ENCODE measurements at regions not wholly inside any gene's neighbourhood (a gene's known extent, or its start where the extent isn't known, plus 50 kb on each side); places are given as distances from the start of the nearest gene placed in this dataset.

DNA sequence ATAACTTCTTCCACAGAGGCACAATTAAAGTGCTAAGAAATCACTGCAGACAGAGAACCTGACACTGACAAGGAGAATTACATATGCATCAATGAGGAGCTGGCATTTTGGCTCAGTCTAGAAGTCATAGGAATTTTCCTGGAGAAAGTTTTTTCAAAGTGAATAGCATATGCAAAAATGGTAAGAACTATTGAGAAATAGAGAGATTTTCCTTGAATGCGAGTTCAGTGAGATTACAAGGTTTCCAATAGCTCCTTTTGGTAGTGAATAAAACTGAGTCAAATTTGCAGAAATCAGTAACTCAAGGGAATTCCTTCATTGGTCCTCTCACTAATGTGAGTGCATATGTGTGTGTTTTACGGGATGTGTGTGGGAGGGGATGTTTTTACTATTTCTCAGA lies 557.5 kb downstream of the PPARGC1A start:
- CTCF ChIA-PET, result interaction anchor here (1.1 to 3.0 kb wide), 3 partner anchors 9 to 42 kb away, joined by 3 to 13 read pairs (median 4); no protein-coding TSS in a partner anchor

DNA sequence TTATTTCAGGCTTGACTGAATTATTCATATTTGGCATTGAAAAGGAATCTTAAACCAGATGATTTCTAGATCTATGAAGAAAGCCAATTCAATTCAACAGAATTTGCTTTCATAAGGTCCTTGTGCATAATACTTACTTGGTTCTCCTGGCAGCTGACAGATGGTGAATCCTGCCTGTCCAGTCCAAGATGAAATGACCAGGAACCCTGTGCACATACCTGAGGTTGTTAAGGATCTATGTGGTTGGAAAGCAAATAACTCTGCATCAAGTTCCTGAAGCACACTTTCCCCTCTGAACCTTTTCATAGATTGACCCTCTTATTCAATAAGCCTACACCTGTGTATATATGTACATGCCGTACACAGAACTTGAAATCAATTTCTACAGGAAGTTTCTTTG lies 562.7 kb downstream of the PPARGC1A start:
- no peak for DNase-seq (ENCODE audit: extremely low spot score)
- ChIA-PET POLR2A (no interaction called here), CTCF (no interaction called here)
- TF ChIP-seq, protein P1, sequence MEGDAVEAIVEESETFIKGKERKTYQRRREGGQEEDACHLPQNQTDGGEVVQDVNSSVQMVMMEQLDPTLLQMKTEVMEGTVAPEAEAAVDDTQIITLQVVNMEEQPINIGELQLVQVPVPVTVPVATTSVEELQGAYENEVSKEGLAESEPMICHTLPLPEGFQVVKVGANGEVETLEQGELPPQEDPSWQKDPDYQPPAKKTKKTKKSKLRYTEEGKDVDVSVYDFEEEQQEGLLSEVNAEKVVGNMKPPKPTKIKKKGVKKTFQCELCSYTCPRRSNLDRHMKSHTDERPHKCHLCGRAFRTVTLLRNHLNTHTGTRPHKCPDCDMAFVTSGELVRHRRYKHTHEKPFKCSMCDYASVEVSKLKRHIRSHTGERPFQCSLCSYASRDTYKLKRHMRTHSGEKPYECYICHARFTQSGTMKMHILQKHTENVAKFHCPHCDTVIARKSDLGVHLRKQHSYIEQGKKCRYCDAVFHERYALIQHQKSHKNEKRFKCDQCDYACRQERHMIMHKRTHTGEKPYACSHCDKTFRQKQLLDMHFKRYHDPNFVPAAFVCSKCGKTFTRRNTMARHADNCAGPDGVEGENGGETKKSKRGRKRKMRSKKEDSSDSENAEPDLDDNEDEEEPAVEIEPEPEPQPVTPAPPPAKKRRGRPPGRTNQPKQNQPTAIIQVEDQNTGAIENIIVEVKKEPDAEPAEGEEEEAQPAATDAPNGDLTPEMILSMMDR (IDR thresholded peaks at IDR 0.05; ENCODE audit: control extremely low read depth, extremely low read depth, low read depth, missing control alignments), result no peak

More for the DNA sequence above, 557.5 kb downstream of the PPARGC1A start:
- TF ChIP-seq, protein P1 (IDR thresholded peaks at IDR 0.05; ENCODE audit: control extremely low read depth, extremely low read depth, low read depth, missing control alignments), result no peak
- no peak for DNase-seq (ENCODE audit: extremely low spot score)
- POLR2A ChIA-PET, result no interaction called here

- ChIA-PET POLR2A (no interaction called here), CTCF (interaction anchor here (1.1 to 1.9 kb wide), 4 partner anchors 8 to 129 kb away, joined by 3 to 4 read pairs (median 4); no protein-coding TSS in a partner anchor)
- DNase-seq (ENCODE audit: extremely low spot score), result no peak
- TF ChIP-seq, protein P1 (IDR thresholded peaks at IDR 0.05; ENCODE audit: control extremely low read depth, extremely low read depth, low read depth, missing control alignments), result no peak
Observed at GRCh38 chr4:23324021-23324690, 565.7 kb downstream of the PPARGC1A start.

DNA sequence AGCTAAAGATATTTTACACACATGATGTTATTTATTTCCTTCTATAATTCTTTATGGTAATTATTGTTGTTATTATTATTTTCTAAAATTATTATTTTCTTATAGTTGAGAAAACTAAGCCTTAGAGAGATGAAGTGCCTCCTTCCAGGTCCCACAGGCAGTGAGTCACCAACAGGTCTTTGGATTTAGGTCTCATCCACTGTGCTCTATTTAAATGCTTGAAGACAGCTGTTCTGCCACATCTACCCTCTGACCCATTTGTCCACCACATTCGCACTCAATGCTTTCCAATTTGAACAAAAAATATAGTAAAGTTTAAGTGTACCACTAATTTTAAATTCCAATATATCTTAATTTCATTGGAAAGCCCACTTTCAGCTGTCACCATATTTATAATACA lies 566.4 kb downstream of the PPARGC1A start:
- DNase-seq (ENCODE audit: extremely low spot score), result no peak
- CTCF ChIA-PET, result interaction anchor here (1.1 to 1.9 kb wide), 5 partner anchors 9 to 130 kb away, joined by 3 to 7 read pairs (median 4); no protein-coding TSS in a partner anchor

DNA sequence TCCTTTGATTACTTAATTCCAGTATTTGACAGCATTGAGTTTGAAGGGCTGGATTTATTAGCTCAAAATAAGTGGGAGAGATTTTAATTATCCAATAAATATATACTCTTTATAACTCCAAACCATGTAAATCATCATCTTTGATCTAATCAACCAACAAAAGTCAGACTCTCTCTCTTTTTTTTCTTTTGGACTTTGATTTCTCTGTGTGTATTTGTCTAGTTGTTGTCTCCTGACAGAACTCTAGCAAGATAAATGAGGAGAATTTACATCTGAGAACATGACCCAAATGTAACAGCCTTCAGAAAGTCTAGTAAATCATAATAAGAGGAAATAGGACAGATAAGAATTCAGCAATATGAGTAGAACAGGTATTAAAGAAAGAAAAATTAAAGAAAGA lies 567.1 kb downstream of the PPARGC1A start:
- no peak for DNase-seq (ENCODE audit: extremely low spot score)
- TF ChIP-seq, protein P1 (IDR thresholded peaks at IDR 0.05; ENCODE audit: control extremely low read depth, extremely low read depth, low read depth, missing control alignments), result no peak
- ChIA-PET POLR2A (no interaction called here), CTCF (interaction anchor here (1.4 to 2.3 kb wide), 4 partner anchors 9 to 17 kb away, joined by 4 to 7 read pairs (median 6); no protein-coding TSS in a partner anchor)

More for the DNA sequence above, 566.4 kb downstream of the PPARGC1A start:
- TF ChIP-seq, protein P1 (IDR thresholded peaks at IDR 0.05; ENCODE audit: control extremely low read depth, extremely low read depth, low read depth, missing control alignments), result no peak
- POLR2A ChIA-PET, result no interaction called here

GRCh38 chr4:23320931-23321587 lies 568.8 kb downstream of the PPARGC1A start:
- TF ChIP-seq, protein P1 (IDR thresholded peaks at IDR 0.05; ENCODE audit: control extremely low read depth, extremely low read depth, low read depth, missing control alignments), result no peak
- DNase-seq (ENCODE audit: extremely low spot score), result no peak
- ChIA-PET POLR2A (no interaction called here), CTCF (interaction anchor here (0.8 to 2.3 kb wide), 7 partner anchors 10 to 48 kb away, joined by 3 to 13 read pairs (median 3); no protein-coding TSS in a partner anchor)

All from GM10248 (cell line).